SK-N-SH (cell line): ENCODE measurements at regions not wholly inside any gene's neighbourhood (a gene's known extent, or its start where the extent isn't known, plus 50 kb on each side); places are given as distances from the start of the nearest gene placed in this dataset.

Experiments used
- GATA2 ChIP-seq: sonication (generic); formaldehyde crosslinking; IDR thresholded peaks from 2 replicates; pipeline ENCODE4 v1.5.0; 2020; ENCODE audit warnings: mild to moderate bottlenecking, missing genetic modification reagents
- JUND ChIP-seq: IDR thresholded peaks from 2 replicates; pipeline ENCODE4 v1.4.0; 2012
- POLR2AphosphoS5 ChIP-seq: IDR thresholded peaks from 2 replicates; pipeline ENCODE4 v1.6.1; 2012; ENCODE audit warnings: low read depth, low read length
- RCOR1 ChIP-seq: fragments of 150-350 bp; IDR thresholded peaks from 2 replicates; pipeline ENCODE4 v1.6.1; 2017; ENCODE audit warnings: antibody characterized with exemption, low read length
- SIN3A ChIP-seq: IDR thresholded peaks from 2 replicates; pipeline ENCODE4 v1.6.1; 2012; ENCODE audit warnings: low read depth, mild to moderate bottlenecking, low read length, moderate library complexity, borderline replicate concordance
- TCF12 ChIP-seq: IDR thresholded peaks from 2 replicates; pipeline ENCODE4 v1.4.0; 2012
- YY1 ChIP-seq: IDR thresholded peaks from 2 replicates; pipeline ENCODE4 v1.4.0; 2012; ENCODE audit warnings: low read depth, mild to moderate bottlenecking
- TF ChIP-seq, protein P1 (sequence below): fragments of 200-600 bp; sonication (generic); IDR thresholded peaks from 2 replicates; pipeline ENCODE4 v1.6.1; 2017; ENCODE audit warnings: antibody characterized with exemption, mild to moderate bottlenecking, moderate library complexity
- TF ChIP-seq, protein P2 (sequence below): IDR thresholded peaks from 2 replicates; pipeline ENCODE4 v1.4.0; 2012; ENCODE audit warnings: low read depth, borderline replicate concordance

DNA sequence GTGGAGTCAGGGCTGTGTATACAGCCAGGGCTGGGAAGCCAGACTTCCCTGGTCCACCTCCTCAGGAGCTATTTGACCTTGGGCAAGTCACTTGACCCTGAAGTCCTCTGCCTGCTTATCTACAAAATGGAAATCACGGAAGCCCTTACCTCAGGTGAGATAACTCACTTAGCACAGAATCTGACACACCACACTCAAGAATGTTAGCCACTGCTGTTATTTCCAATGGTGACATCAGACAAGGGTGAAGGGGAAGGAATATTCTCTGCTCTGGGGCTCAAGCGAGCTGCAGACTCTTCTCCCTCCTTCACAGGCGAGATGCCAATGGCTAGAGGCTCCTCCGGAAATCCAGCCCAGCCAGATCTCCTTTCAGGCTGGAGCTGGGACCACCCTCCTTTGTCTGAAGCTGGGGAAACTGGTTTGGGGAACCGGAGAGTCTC, 189.6 kb downstream of the HAUS1 start:
- TF ChIP-seq, protein P1, sequence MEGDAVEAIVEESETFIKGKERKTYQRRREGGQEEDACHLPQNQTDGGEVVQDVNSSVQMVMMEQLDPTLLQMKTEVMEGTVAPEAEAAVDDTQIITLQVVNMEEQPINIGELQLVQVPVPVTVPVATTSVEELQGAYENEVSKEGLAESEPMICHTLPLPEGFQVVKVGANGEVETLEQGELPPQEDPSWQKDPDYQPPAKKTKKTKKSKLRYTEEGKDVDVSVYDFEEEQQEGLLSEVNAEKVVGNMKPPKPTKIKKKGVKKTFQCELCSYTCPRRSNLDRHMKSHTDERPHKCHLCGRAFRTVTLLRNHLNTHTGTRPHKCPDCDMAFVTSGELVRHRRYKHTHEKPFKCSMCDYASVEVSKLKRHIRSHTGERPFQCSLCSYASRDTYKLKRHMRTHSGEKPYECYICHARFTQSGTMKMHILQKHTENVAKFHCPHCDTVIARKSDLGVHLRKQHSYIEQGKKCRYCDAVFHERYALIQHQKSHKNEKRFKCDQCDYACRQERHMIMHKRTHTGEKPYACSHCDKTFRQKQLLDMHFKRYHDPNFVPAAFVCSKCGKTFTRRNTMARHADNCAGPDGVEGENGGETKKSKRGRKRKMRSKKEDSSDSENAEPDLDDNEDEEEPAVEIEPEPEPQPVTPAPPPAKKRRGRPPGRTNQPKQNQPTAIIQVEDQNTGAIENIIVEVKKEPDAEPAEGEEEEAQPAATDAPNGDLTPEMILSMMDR, result no peak
- TF ChIP-seq, protein P2, sequence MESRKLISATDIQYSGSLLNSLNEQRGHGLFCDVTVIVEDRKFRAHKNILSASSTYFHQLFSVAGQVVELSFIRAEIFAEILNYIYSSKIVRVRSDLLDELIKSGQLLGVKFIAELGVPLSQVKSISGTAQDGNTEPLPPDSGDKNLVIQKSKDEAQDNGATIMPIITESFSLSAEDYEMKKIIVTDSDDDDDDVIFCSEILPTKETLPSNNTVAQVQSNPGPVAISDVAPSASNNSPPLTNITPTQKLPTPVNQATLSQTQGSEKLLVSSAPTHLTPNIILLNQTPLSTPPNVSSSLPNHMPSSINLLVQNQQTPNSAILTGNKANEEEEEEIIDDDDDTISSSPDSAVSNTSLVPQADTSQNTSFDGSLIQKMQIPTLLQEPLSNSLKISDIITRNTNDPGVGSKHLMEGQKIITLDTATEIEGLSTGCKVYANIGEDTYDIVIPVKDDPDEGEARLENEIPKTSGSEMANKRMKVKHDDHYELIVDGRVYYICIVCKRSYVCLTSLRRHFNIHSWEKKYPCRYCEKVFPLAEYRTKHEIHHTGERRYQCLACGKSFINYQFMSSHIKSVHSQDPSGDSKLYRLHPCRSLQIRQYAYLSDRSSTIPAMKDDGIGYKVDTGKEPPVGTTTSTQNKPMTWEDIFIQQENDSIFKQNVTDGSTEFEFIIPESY, result no peak
- TF ChIP-seq POLR2AphosphoS5, result no peak
- no peak for TF ChIP-seq RCOR1
- no peak for TF ChIP-seq GATA2 (CRISPR knock-in tag)
- TF ChIP-seq SIN3A, result no peak
- no peak for TF ChIP-seq JUND
- TF ChIP-seq YY1, result no peak
- TF ChIP-seq TCF12, result no peak
